ENCODE measurements at regions not wholly inside any gene's neighbourhood (a gene's known extent, or its start where the extent isn't known, plus 50 kb on each side); places are given as distances from the start of the nearest gene placed in this dataset.

GRCh38 chr3:10763817-10764258 is 52.2 kb upstream of the SLC6A11 start:
- no peak for DNase-seq (ENCODE audit: low spot score)

GRCh38 chr3:10764259-10765051 is 51.6 kb upstream of the SLC6A11 start:
- DNase-seq (ENCODE audit: low spot score), result no peak

GRCh38 chr3:10766049-10766705 is 49.9 kb upstream of the SLC6A11 start:
- DNase-seq (ENCODE audit: low spot score), result no peak
